GM12874 (cell line): ENCODE measurements at regions not wholly inside any gene's neighbourhood (a gene's known extent, or its start where the extent isn't known, plus 50 kb on each side); places are given as distances from the start of the nearest gene placed in this dataset.

Experiments used
- TF ChIP-seq, protein P1 (sequence below): IDR thresholded peaks from 2 replicates; pipeline ENCODE4 v1.5.1; 2011; ENCODE audit warnings: low read depth, mild to moderate bottlenecking, control low read depth, low read length, moderate library complexity; ENCODE audit not compliant: insufficient read depth

DNA sequence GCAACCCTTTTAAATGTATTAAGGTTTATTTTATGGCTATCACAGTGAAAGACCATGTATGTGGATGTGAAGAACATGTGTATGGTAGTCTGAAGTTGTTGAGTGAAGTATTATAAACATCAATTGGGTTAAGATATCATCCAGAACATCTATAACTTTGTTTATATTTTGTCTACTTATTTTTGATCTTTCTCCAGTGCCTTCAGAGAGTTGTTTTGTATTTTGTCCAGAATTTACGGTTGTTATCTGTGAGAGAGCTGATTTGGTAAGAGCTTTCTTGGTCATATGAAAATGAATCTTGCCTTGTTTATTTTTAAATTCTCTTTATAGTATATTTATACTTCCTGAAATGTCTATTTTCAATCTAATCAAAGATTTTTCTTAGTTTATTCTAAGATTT, 573.7 kb upstream of the POU3F3 start:
- TF ChIP-seq, protein P1, sequence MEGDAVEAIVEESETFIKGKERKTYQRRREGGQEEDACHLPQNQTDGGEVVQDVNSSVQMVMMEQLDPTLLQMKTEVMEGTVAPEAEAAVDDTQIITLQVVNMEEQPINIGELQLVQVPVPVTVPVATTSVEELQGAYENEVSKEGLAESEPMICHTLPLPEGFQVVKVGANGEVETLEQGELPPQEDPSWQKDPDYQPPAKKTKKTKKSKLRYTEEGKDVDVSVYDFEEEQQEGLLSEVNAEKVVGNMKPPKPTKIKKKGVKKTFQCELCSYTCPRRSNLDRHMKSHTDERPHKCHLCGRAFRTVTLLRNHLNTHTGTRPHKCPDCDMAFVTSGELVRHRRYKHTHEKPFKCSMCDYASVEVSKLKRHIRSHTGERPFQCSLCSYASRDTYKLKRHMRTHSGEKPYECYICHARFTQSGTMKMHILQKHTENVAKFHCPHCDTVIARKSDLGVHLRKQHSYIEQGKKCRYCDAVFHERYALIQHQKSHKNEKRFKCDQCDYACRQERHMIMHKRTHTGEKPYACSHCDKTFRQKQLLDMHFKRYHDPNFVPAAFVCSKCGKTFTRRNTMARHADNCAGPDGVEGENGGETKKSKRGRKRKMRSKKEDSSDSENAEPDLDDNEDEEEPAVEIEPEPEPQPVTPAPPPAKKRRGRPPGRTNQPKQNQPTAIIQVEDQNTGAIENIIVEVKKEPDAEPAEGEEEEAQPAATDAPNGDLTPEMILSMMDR = no peak

DNA sequence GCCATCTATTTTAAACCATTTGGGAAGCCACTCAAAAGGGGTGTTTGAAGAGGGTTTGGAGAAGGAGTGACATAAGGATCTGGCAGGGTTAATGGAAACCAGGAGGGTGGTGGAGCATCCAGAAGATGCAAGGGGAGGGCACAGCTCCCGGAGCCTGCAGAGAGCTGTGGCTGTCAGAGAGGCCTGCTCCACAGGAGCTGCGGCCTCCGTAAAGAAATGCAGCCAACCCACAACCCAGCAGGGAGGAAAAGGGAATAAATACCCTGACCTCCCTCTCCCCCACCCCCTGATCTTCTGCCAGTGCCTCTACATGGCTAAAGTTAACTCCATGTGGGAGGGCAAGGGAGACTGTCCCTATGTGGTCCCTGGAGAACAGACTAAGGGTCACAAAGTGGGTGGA, 567.1 kb upstream of the POU3F3 start:
- TF ChIP-seq, protein P1 = no peak

DNA sequence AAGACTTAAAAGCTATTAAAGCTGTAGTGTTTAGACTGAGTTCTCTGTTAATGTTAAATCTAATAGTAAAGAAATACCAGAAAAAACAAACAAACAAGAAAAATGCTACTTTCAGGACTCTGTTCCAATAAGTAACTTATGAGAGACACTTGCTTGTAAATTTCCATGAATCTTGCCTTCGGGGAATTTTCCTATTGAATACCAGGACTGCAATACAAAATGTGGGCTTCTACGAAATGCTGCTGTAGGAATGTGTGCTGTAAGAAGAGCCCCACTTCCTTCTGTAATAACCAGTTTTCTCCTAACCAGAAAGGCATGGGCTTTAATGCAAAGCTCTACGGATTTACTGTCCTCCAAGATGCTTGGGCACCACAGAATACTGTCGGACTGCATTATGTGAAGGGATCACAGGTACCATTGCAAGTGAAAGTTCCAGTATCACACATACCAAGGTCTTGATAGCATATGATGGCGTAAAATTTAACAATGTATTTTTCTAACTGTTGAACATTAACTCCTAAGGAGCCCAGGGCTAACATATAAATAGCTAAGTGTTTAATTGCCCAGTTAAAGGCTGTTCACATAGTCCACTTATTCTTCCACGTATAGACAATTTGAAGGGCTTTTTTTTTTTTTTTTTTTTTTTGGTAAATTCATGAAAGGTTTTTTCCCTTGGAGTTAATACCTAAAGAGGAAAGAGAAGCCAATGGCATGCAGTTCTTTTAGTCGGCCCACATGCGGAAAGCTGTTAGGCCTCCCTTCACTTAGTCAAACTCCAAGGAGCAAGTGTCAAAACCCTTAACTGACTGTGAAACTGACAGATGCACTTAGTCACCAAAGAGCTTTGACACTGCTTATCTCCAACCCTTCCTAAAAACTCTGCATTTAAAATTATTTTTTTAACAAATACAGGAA, 564.0 kb upstream of the POU3F3 start:
- TF ChIP-seq, protein P1 = no peak

DNA sequence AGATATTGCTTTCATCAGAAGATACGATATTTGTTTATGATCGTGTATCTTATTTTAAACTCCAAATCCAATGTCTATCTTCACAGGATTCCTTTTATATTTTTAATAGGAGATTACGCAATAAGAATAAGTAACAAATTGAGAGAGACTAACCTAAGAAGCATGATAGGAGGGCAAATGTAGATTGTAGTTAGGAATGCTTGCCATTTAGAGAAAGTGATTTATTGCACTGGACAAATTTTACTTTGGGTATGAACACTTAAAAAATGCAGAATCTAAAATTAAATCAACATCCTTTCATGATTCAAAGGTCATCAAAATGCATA, 563.4 kb upstream of the POU3F3 start:
- TF ChIP-seq, protein P1 = no peak

DNA sequence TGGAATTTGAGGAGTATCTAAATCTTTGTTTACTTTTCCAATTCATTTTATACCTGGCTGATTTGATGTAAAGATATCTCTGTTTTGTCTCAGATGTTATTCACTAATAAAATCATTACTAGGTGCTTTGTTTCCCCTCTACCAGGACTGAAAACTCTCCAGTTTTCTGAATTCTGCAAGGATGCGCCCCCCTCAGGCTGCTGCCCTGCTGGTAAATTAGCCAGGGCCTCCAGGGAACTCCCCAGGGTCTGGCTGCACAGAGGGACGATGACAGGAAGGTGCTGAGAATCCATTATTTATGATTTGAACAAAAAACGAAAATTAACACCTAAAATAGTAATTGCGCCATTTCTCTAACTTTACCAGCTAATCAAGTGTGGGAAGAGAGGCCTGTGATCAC, 541.2 kb upstream of the POU3F3 start:
- TF ChIP-seq, protein P1 = no peak

DNA sequence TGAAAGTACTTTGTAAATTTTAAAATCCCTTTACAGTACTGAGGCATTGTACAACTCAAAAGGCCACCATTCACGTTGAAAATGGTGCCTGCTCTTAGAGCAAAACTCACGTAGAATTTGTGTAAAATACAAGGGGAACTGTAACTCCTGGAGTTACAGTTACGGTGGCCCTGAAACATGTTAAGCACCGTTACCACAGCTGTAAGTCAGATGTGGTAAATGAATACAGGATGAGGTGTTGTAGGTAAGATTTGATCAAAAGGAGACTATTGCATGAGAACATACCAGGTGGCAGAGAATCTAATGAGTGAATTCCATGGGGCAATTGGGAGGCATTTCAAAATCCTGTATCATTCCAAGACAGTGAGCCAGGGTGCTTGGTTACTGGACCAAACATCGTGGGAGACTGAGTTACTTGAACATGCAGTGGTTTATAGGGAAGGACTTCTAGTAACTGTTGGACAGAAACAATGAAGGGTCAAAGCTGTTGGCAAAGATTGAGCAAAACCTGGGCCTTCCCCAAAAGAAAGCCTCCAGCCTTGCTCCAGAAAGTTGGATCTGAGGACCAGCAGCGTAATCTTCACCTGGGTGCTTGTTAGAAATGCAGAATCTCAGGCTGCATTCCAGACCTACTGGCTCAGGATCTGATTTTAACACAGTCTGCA, 535.8 kb upstream of the POU3F3 start:
- TF ChIP-seq, protein P1 = no peak

DNA sequence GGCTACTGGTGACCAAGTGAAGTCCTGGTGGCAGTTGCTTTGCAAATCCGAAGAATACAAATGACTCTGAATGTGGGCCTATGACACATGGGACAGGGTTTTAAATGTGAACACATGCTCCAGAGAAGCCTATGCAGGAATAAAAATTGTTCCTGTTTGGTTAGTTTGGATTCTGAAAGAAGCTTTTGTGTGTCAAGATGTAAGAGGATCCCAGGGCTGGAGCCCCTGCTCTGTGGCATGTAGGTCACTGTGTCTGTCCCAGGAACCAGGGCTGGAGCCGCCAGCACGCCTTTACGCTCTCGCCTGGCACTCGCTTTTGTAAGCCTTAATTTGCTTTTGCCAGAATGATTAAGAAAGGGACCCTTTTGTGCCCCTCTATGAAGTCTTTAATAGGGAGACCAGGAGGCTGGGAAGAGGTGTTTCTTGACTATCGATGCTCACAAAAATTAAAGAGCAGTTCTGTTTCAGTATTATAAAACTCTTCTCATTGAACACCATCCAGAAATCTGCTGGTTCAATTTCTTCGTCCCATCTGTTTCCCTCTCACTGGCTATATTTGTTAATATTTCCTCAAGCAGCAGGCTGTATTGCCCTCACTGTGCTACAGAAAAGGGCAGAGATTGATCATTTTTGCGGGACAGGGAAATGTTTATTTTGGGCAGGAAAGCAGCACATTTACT, 532.7 kb upstream of the POU3F3 start:
- TF ChIP-seq, protein P1 = no peak
